Ectodermal cell (in vitro differentiated cells): ENCODE measurements at regions not wholly inside any gene's neighbourhood (a gene's known extent, or its start where the extent isn't known, plus 50 kb on each side); places are given as distances from the start of the nearest gene placed in this dataset.

ENCODE experiments used
- H3K27ac ChIP-seq: 2 replicates; pipeline ENCODE4 v1.7.0; 2013; ENCODE audit warnings: mild to moderate bottlenecking, low read depth, low read length; ENCODE audit not compliant: insufficient read depth, poor library complexity, severe bottlenecking
- H3K27me3 ChIP-seq: 2 replicates; pipeline ENCODE4 v1.7.0; 2013; ENCODE audit warnings: mild to moderate bottlenecking, low read length; ENCODE audit not compliant: insufficient read depth, control insufficient read depth, poor library complexity, severe bottlenecking
- H3K36me3 ChIP-seq: one replicate; pipeline ENCODE4 v1.7.0; 2013; ENCODE audit warnings: low read length; ENCODE audit not compliant: control insufficient read depth, insufficient read depth
- H3K4me1 ChIP-seq: one replicate; pipeline ENCODE4 v1.7.0; 2013; ENCODE audit warnings: low read length; ENCODE audit not compliant: control insufficient read depth, insufficient read depth
- H3K4me3 ChIP-seq: 2 replicates; pipeline ENCODE4 v1.7.0; 2013; ENCODE audit warnings: low read depth, low read length, control low read depth; ENCODE audit not compliant: insufficient read depth
- H3K9me3 ChIP-seq: 2 replicates; pipeline ENCODE4 v1.7.0; 2013; ENCODE audit warnings: mild to moderate bottlenecking, low read length, moderate library complexity; ENCODE audit not compliant: control insufficient read depth
- WGBS, 2 experiments: methylation state at CpG; one replicate each; pipeline ENCODE4 v1.1.7; 2013; ENCODE audit warnings: missing lambda C conversion rate in 2 of 2; 5-methylcytosine and 5-hydroxymethylcytosine counted together

- 82 to 89% methylated on average over 7 to 8 of the region's 8 CpGs for WGBS, 2 experiments
- Histone ChIP-seq H3K9me3 (no peaks in the 10 kb centered on the region), H3K27ac (no peak overlapping the region)
Measured at GRCh38 chr15:96264801-96265515, 65.5 kb upstream of the NR2F2 start.

GRCh38 chr15:96266456-96266855 is 64.0 kb upstream of the NR2F2 start:
- Histone ChIP-seq H3K4me3 (no peak overlapping the region), H3K27me3 (no peaks in the 10 kb centered on the region), H3K4me1 (peaks cover 14% of the 10 kb centered on the region), H3K36me3 (no peaks in the 10 kb centered on the region), H3K9me3 (no peaks in the 10 kb centered on the region), H3K27ac (no peak overlapping the region)
- 97 to 98% methylated on average over 3 to 4 of the region's 5 CpGs for WGBS, 2 experiments

More at GRCh38 chr15:96264801-96265515, 65.5 kb upstream of the NR2F2 start:
- H3K4me3 ChIP-seq = no peak overlapping the region
- H3K36me3 ChIP-seq = no peaks in the 10 kb centered on the region
- peaks cover 15% of the 10 kb centered on the region for H3K4me1 ChIP-seq
- no peaks in the 10 kb centered on the region for H3K27me3 ChIP-seq

GRCh38 chr15:96267463-96267862 is 63.0 kb upstream of the NR2F2 start:
- Histone ChIP-seq H3K4me1 (peaks cover 11% of the 10 kb centered on the region), H3K36me3 (no peaks in the 10 kb centered on the region), H3K27ac (no peak overlapping the region), H3K27me3 (no peaks in the 10 kb centered on the region), H3K9me3 (no peaks in the 10 kb centered on the region), H3K4me3 (no peak overlapping the region)
- WGBS, 2 experiments = 92 to 97% methylated on average over 4 of the region's 4 CpGs

- Histone ChIP-seq H3K9me3 (no peaks in the 10 kb centered on the region), H3K27me3 (no peaks in the 10 kb centered on the region), H3K4me1 (peaks cover 11% of the 10 kb centered on the region), H3K36me3 (no peaks in the 10 kb centered on the region), H3K4me3 (no peak overlapping the region), H3K27ac (no peak overlapping the region)
- WGBS, 2 experiments = 79 to 85% methylated on average over 12 to 13 of the region's 14 CpGs
Measured at GRCh38 chr15:96268442-96269204, 61.9 kb upstream of the NR2F2 start.

DNA sequence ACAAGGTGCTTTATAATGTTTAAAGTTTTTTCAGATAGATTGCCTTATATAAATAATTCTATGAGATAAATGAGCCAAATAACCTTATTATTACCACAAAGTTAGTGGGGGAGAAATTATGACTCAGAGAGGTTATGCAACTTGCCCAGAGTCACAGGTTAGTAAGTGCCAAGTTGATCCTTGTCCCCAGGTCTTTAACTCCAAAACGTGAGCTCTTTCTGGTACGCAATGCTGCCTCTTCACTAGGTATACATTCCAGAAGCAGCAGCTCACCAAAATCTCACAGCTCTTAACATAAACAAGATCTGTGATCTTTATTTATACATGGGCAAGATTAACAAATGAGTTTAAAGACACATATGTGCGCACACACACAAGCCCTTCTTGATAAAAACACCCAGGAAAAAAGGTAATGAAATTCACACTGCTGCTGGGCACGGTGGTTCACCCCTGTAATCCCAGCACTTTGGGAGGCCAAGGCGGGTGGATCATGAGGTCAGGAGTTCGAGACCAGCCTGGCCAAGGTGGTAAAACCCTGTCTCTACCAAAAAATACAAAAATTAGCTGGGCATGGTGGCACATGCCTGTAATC is 59.8 kb upstream of the NR2F2 start:
- Histone ChIP-seq H3K27me3 (no peaks in the 10 kb centered on the region), H3K4me3 (no peak overlapping the region), H3K27ac (no peak overlapping the region), H3K4me1 (peaks cover 3% of the 10 kb centered on the region), H3K36me3 (no peaks in the 10 kb centered on the region), H3K9me3 (no peaks in the 10 kb centered on the region)
- WGBS, 2 experiments = 91% methylated on average over 6 of the region's 6 CpGs

GRCh38 chr15:96272427-96272826 is 58.1 kb upstream of the NR2F2 start:
- Histone ChIP-seq H3K4me3 (no peak overlapping the region), H3K36me3 (no peaks in the 10 kb centered on the region), H3K27ac (no peak overlapping the region), H3K27me3 (no peaks in the 10 kb centered on the region), H3K4me1 (no peaks in the 10 kb centered on the region), H3K9me3 (no peaks in the 10 kb centered on the region)
- WGBS, 2 experiments = no CpG with 5 or more reads among the region's 1 CpG

DNA sequence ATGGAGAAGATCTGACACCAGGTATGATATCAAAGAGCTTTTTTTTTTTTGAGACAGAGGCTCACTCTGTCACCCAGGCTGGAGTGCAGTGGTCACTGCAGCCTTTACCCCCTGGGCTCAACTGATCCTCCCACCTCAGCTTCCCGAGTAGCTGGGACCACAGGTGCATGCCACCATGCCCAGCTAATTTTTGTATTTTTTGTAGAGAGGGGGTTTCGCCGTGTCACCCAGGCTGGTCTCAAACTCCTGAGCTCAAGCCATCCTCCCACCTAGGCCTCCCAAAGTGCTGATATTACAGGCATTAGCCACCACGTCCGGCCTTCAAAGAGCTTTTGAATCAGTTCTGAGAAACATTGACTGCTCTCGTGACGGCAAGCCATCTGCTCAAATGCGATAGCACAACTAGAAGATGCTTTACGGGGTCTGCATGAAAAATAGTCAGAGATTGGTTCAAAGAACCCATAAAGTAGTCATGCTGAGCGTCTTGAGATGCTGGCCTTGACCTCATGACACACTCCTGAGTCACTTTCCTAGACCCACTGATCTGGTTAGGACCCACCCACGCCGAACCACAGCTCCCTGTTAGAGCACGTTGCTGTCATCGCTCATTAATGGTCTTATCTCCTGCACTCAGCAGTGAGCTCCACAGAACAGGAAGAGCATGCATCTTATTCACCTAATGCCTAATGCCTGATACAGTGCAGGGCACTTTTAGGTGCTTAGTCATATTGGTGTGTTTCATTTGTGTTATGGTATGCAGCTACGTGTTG is 57.0 kb upstream of the NR2F2 start:
- no peaks in the 10 kb centered on the region for H3K36me3 ChIP-seq
- no peaks in the 10 kb centered on the region for H3K4me1 ChIP-seq
- no peaks in the 10 kb centered on the region for H3K27me3 ChIP-seq
- no peaks in the 10 kb centered on the region for H3K9me3 ChIP-seq
- no peak overlapping the region for H3K27ac ChIP-seq
- no peak overlapping the region for H3K4me3 ChIP-seq
- WGBS, 2 experiments = 89 to 94% methylated on average over 15 of the region's 15 CpGs

DNA sequence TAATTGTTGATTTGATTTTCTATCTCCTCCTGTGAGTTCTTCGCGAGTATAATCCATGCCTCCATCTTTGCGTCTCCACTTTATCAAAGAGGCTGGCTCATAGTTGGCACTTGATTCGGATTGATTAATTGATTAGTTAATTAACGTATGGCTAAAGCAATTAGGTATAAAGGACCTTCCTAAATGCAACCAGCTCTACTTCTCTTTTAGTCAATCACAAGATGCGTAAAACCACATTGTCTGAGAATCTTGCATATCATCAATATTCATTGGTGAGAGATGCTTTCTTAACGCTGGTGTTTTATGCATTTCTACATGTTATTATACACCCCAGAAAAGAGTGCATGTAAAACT is 56.4 kb upstream of the NR2F2 start:
- no peaks in the 10 kb centered on the region for H3K9me3 ChIP-seq
- H3K36me3 ChIP-seq = no peaks in the 10 kb centered on the region
- H3K4me1 ChIP-seq = no peaks in the 10 kb centered on the region
- H3K27me3 ChIP-seq = no peaks in the 10 kb centered on the region
- H3K4me3 ChIP-seq = no peak overlapping the region
- 74% methylated on average over 7 of the region's 7 CpGs; no CpG with 5 or more reads in 1 of the 2 experiments for WGBS, 2 experiments
- H3K27ac ChIP-seq = no peak overlapping the region

DNA sequence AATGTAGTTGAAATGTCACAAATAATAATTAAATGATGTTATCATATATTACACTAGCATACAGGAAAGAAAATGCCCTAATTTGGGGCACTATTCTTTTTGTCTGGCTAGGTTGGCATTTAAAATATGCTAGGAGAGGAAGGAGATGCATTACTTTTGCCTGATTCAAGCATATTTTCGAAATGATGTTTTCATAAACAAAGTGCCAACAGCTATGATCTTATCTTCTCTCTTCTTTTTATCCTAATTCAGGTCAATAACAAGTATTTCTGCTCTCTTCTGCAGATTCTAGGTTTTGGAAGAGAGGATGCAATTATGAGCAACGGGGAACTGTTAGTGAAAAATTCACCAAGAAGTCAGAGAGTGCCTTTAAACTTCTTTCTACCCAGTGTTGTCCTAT is 55.8 kb upstream of the NR2F2 start:
- no peak overlapping the region for H3K4me3 ChIP-seq
- no peaks in the 10 kb centered on the region for H3K27me3 ChIP-seq
- 79 to 87% methylated on average over 2 of the region's 2 CpGs for WGBS, 2 experiments
- no peaks in the 10 kb centered on the region for H3K36me3 ChIP-seq
- H3K4me1 ChIP-seq = no peaks in the 10 kb centered on the region
- no peak overlapping the region for H3K27ac ChIP-seq
- no peaks in the 10 kb centered on the region for H3K9me3 ChIP-seq
